SK-N-SH (cell line): ENCODE measurements at regions not wholly inside any gene's neighbourhood (a gene's known extent, or its start where the extent isn't known, plus 50 kb on each side); places are given as distances from the start of the nearest gene placed in this dataset.

ENCODE experiments used
- CTCF ChIA-PET: fragments of 300-600, 350-600 bp; formaldehyde crosslinking; extraction: SDS; loops from one replicate; lab custom pipeline; 2021; lab: Yijun Ruan, JAX
- POLR2A ChIA-PET: fragments of 350-600 bp; sonication (Branson Sonifier 250); formaldehyde crosslinking; extraction: SDS; loops from one replicate; lab custom pipeline; 2020; ENCODE audit warnings: antibody characterized with exemption, inconsistent platforms; lab: Yijun Ruan, JAX
- DNase-seq: peaks from one replicate; pipeline ENCODE4 v3.0.0; 2012
- H2AFZ ChIP-seq: fragments of 200-600 bp; sonication (generic); 2 replicates; pipeline ENCODE4 v1.8.1; 2016; ENCODE audit warnings: antibody characterized with exemption, mild to moderate bottlenecking, low read depth
- H3F3A ChIP-seq: fragments of 200-600 bp; sonication (generic); replicated peaks from 2 replicates; pipeline ENCODE3; 2016; ENCODE audit warnings: antibody characterized with exemption, mild to moderate bottlenecking; ENCODE audit not compliant: insufficient read depth
- H3K27ac ChIP-seq, 2 experiments: fragments of 200-500 bp in 1 of 2; fragments of 200-600 bp in 1 of 2; sonication (Bioruptor generic) in 1 of 2; sonication (generic), shearing (Covaris generic) in 1 of 2; 2 replicates each; pipeline versions ENCODE4 v1.5.1 to v1.6.1; 2014 to 2016; ENCODE audit warnings: low read depth in 2 of 2, inconsistent platforms in 1 of 2, low read length in 1 of 2, mild to moderate bottlenecking in 1 of 2, mixed read lengths in 1 of 2
- H3K27me3 ChIP-seq: fragments of 200-600 bp; sonication (generic), shearing (Covaris generic); 2 replicates; pipeline ENCODE4 v1.6.1; 2016; ENCODE audit warnings: mixed run types; ENCODE audit not compliant: insufficient read depth
- H3K36me3 ChIP-seq, 2 experiments: fragments of 200-500 bp in 1 of 2; fragments of 200-600 bp in 1 of 2; sonication (Bioruptor generic) in 1 of 2; sonication (generic) in 1 of 2; replicated peaks in 1 of 2; 2 replicates each; pipeline versions ENCODE3 to v1.5.1; 2014 to 2016; ENCODE audit warnings: low read length in 1 of 2, mild to moderate bottlenecking in 1 of 2; ENCODE audit not compliant: insufficient read depth in 2 of 2, control insufficient read depth in 1 of 2
- H3K4me1 ChIP-seq, 2 experiments: fragments of 200-500 bp in 1 of 2; fragments of 200-600 bp in 1 of 2; sonication (Bioruptor generic) in 1 of 2; sonication (generic), shearing (Covaris generic) in 1 of 2; 2 replicates each; pipeline versions ENCODE4 v1.5.1 to v1.6.1; 2014 to 2016; ENCODE audit warnings: low read depth in 1 of 2, low read length in 1 of 2, mixed run types in 1 of 2; ENCODE audit not compliant: insufficient read depth in 2 of 2, control insufficient read depth in 1 of 2
- H3K4me2 ChIP-seq: fragments of 200-600 bp; sonication (generic), shearing (Covaris generic); 2 replicates; pipeline ENCODE4 v1.6.1; 2017; ENCODE audit warnings: mixed run types
- H3K4me3 ChIP-seq, 2 experiments: fragments of 200-500 bp in 1 of 2; fragments of 200-600 bp in 1 of 2; sonication (Bioruptor generic) in 1 of 2; sonication (generic), shearing (Covaris generic) in 1 of 2; 2 replicates each; pipeline versions ENCODE4 v1.5.1 to v1.8.1; 2014 to 2016; ENCODE audit warnings: low read depth in 2 of 2, inconsistent platforms in 1 of 2, low read length in 1 of 2, mild to moderate bottlenecking in 1 of 2, mixed read lengths in 1 of 2, moderate library complexity in 1 of 2
- H3K79me2 ChIP-seq: fragments of 200-600 bp; sonication (generic); 2 replicates; pipeline ENCODE4 v1.8.1; 2017; ENCODE audit warnings: mild to moderate bottlenecking; ENCODE audit not compliant: insufficient read depth
- H3K9ac ChIP-seq: fragments of 200-600 bp; sonication (generic); 2 replicates; pipeline ENCODE4 v1.6.1; 2017; ENCODE audit warnings: mixed run types
- H3K9me2 ChIP-seq: fragments of 200-600 bp; sonication (generic); 2 replicates; pipeline ENCODE4 v1.6.1; 2017; ENCODE audit warnings: mixed run types
- H3K9me3 ChIP-seq: fragments of 200-600 bp; sonication (generic); 2 replicates; pipeline ENCODE4 v1.6.1; 2017; ENCODE audit warnings: mixed run types, mild to moderate bottlenecking, moderate library complexity
- H4K20me1 ChIP-seq: fragments of 200-600 bp; sonication (generic); 2 replicates; pipeline ENCODE4 v1.6.1; 2017; ENCODE audit warnings: mild to moderate bottlenecking, mixed run types; ENCODE audit not compliant: insufficient read depth
- ELF1 ChIP-seq: IDR thresholded peaks from 2 replicates; pipeline ENCODE4 v1.4.0; 2012
- MXI1 ChIP-seq: IDR thresholded peaks from 2 replicates; pipeline ENCODE4 v1.6.1; 2012; ENCODE audit warnings: mild to moderate bottlenecking, low read depth, low read length, improper control_type of control experiment
- RCOR1 ChIP-seq: fragments of 150-350 bp; IDR thresholded peaks from 2 replicates; pipeline ENCODE4 v1.6.1; 2017; ENCODE audit warnings: antibody characterized with exemption, low read length
- TAF1 ChIP-seq: IDR thresholded peaks from 2 replicates; pipeline ENCODE4 v1.6.1; 2012; ENCODE audit warnings: low read depth, mild to moderate bottlenecking, low read length, moderate library complexity, borderline replicate concordance
- USF2 ChIP-seq: fragments of 150-350 bp; IDR thresholded peaks from 2 replicates; pipeline ENCODE4 v1.6.1; 2017; ENCODE audit warnings: antibody characterized with exemption, low read length, low read depth, borderline replicate concordance
- YY1 ChIP-seq: IDR thresholded peaks from 2 replicates; pipeline ENCODE4 v1.4.0; 2012; ENCODE audit warnings: low read depth, mild to moderate bottlenecking
- WGBS: methylation state at CpG from one replicate; pipeline ENCODE4 v1.1.6; 2017; ENCODE audit warnings: low lambda C conversion rate; 5-methylcytosine and 5-hydroxymethylcytosine counted together
- TF ChIP-seq, protein P1 (sequence below): IDR thresholded peaks from 2 replicates; pipeline ENCODE4 v1.6.1; 2012; ENCODE audit warnings: mild to moderate bottlenecking, low read depth, low read length, moderate library complexity
- TF ChIP-seq, protein P2 (sequence below): IDR thresholded peaks from 2 replicates; pipeline ENCODE4 v1.4.0; 2012; ENCODE audit warnings: low read depth, borderline replicate concordance

DNA sequence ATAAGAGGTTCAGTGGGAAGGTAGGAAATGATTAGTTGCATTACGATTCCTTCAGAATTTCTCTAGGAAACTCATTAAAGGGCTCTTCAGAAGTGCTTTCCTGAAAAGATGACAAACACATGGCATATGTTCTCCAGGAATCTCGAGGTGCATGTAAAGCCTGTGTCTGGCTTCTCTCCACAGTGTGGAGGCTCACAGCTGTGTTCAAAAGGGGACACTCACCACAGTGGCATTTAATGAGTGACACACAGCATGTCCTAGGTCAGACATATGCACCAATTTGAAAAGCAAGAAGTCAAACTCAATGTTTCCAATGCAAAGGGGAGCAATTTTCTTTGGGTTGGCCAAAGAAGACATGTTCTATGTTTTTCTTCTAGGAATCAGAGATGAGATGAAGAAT is 976.9 kb downstream of the MAT2B start:
- no peaks in the 10 kb centered on the region for H3K79me2 ChIP-seq
- H3K4me2 ChIP-seq, result no peak overlapping the region
- 56% methylated on average over 2 of the region's 2 CpGs for WGBS
- H3K36me3 ChIP-seq, result no peaks in the 10 kb centered on the region
- no peaks in the 10 kb centered on the region for H4K20me1 ChIP-seq
- no peaks in the 10 kb centered on the region for H3K9me3 ChIP-seq
- no peak overlapping the region for H3K27ac ChIP-seq
- H3F3A ChIP-seq, result no peaks in the 10 kb centered on the region
- no peak for TF ChIP-seq RCOR1
- TF ChIP-seq, protein P1, sequence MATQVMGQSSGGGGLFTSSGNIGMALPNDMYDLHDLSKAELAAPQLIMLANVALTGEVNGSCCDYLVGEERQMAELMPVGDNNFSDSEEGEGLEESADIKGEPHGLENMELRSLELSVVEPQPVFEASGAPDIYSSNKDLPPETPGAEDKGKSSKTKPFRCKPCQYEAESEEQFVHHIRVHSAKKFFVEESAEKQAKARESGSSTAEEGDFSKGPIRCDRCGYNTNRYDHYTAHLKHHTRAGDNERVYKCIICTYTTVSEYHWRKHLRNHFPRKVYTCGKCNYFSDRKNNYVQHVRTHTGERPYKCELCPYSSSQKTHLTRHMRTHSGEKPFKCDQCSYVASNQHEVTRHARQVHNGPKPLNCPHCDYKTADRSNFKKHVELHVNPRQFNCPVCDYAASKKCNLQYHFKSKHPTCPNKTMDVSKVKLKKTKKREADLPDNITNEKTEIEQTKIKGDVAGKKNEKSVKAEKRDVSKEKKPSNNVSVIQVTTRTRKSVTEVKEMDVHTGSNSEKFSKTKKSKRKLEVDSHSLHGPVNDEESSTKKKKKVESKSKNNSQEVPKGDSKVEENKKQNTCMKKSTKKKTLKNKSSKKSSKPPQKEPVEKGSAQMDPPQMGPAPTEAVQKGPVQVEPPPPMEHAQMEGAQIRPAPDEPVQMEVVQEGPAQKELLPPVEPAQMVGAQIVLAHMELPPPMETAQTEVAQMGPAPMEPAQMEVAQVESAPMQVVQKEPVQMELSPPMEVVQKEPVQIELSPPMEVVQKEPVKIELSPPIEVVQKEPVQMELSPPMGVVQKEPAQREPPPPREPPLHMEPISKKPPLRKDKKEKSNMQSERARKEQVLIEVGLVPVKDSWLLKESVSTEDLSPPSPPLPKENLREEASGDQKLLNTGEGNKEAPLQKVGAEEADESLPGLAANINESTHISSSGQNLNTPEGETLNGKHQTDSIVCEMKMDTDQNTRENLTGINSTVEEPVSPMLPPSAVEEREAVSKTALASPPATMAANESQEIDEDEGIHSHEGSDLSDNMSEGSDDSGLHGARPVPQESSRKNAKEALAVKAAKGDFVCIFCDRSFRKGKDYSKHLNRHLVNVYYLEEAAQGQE, result no peak
- H3K4me1 ChIP-seq, result no peaks in the 10 kb centered on the region; a peak in 1 of 4 replicates
- no peak overlapping the region for H2AFZ ChIP-seq
- H3K9ac ChIP-seq, result no peak overlapping the region
- DNase-seq, result no peak
- CTCF ChIA-PET, result interaction anchor here (1.6 kb wide), 1 partner anchor 431 kb away, joined by 4 read pairs; no protein-coding TSS in a partner anchor
- H3K27me3 ChIP-seq, result no peaks in the 10 kb centered on the region
- H3K9me2 ChIP-seq, result no peaks in the 10 kb centered on the region
- POLR2A ChIA-PET, result no interaction called here
- no peak overlapping the region for H3K4me3 ChIP-seq

DNA sequence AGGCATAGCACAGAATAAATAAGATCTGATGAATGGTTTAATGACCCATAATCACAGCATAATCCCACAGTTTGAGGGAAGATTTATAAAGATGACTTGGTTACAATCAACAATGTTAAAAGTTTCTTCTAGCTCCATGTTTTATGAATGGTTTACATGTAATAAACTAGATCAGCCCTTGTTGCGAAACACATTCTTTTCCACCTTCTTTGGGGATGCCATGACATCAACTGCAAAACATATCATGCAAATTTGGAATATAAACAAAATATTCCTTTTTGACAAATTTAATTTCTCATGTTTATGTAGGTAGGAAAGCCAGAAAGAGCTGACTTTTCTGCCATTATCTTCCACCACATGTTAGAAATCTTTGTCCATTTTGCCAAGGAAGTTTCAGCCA is 979.5 kb downstream of the MAT2B start:
- Histone ChIP-seq H3K4me2 (no peak overlapping the region), H3F3A (no peaks in the 10 kb centered on the region), H3K79me2 (no peaks in the 10 kb centered on the region), H2AFZ (no peak overlapping the region), H4K20me1 (no peaks in the 10 kb centered on the region), H3K9ac (no peak overlapping the region), H3K4me3 (no peak overlapping the region), H3K4me1 (no peaks in the 10 kb centered on the region; a peak in 1 of 4 replicates), H3K9me3 (no peaks in the 10 kb centered on the region), H3K27ac (no peak overlapping the region), H3K9me2 (no peaks in the 10 kb centered on the region), H3K27me3 (no peaks in the 10 kb centered on the region), H3K36me3 (no peaks in the 10 kb centered on the region)
- no peak for DNase-seq
- WGBS, result 61% methylated on average over 1 of the region's 1 CpG
- ChIA-PET POLR2A (no interaction called here), CTCF (interaction anchor here (0.6 to 1.7 kb wide), 2 partner anchors 12 to 280 kb away, joined by 3 to 6 read pairs; no protein-coding TSS in a partner anchor)
- TF ChIP-seq TAF1 (no peak), USF2 (no peak), YY1 (no peak), ELF1 (no peak), MXI1 (no peak)
- TF ChIP-seq, protein P2, sequence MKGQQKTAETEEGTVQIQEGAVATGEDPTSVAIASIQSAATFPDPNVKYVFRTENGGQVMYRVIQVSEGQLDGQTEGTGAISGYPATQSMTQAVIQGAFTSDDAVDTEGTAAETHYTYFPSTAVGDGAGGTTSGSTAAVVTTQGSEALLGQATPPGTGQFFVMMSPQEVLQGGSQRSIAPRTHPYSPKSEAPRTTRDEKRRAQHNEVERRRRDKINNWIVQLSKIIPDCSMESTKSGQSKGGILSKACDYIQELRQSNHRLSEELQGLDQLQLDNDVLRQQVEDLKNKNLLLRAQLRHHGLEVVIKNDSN, result no peak
